ENCODE measurements at regions not wholly inside any gene's neighbourhood (a gene's known extent, or its start where the extent isn't known, plus 50 kb on each side); places are given as distances from the start of the nearest gene placed in this dataset.

GRCh38 chr7:153386556-153386955 lies 627.0 kb downstream of the ACTR3B start:
- no peak for DNase-seq

- DNase-seq, result no peak
These were observed 629.1 kb downstream of the ACTR3B start for GRCh38 chr7:153388611-153389010.

DNA sequence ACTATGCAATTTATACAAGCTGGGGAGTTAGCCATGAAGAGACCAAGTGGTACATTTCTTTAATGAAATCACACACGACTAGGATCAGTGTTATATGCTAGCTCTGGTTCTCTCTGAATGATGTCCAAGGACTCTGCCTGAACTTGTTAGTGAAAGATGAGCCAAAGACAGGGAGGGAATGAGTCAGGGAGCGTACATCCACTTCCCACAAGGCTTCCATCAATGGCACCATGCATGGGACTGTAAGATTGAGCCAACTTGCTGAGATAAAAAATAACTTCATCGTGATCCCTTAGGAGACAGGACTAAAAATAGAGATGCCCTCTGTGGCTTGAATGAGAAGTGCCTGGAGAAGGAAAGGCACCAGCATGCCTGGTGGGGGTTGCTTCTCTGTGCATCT lies 629.7 kb downstream of the ACTR3B start:
- no peak for DNase-seq

GRCh38 chr7:153390955-153391354 lies 631.4 kb downstream of the ACTR3B start:
- DNase-seq, result no peak

DNA sequence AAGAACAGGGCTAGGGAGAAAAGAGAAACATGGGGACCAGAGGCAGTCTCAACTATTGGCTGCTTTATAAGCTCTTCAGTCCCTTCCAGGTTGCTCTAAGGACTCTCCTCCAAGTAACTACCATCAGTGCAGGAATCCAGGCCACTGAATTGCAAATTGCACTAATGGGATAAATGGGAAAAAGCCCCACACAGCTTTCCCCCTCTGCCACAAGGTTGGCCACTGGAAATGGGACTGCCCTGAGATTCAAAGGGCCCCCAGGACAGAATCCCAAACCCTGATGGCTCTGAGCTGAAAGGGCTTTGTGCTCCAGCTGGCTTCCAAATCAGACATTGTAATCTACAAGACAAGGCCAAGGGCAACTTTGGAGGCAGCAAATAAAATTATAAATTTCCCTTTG lies 633.2 kb downstream of the ACTR3B start:
- DNase-seq, result no peak

DNA sequence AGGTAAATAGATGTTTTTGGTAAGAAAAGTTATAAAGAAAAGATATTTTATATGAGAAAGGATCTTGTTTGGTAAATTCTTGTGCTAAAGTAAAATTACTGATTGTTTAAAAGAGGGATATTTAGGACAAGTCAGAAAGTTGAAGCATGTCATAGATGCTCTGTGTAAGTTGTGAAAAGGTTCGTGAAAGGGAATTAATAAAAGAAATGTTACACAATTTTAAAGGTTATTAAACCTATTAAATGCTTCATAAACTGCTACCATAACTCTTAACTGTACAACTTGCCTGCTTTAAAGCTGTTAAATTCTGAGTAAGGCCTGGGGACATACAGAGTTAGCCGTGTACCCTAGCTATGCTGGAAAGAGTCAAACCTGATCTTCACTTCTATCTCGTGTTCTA lies 634.1 kb downstream of the ACTR3B start:
- DNase-seq, result no peak

- DNase-seq, result no peak
These were observed 636.9 kb downstream of the ACTR3B start for GRCh38 chr7:153396475-153396874.

GRCh38 chr7:153397459-153397858 lies 637.9 kb downstream of the ACTR3B start:
- DNase-seq, result no peak

- no peak for DNase-seq
These were observed 638.4 kb downstream of the ACTR3B start for GRCh38 chr7:153397906-153398305.

- no peak for DNase-seq
These were observed 638.8 kb downstream of the ACTR3B start for GRCh38 chr7:153398370-153398769.

GRCh38 chr7:153398789-153399553 lies 639.4 kb downstream of the ACTR3B start:
- no peak for DNase-seq

- no peak for DNase-seq
These were observed 640.0 kb downstream of the ACTR3B start for GRCh38 chr7:153399554-153399940.

GRCh38 chr7:153400735-153401593 lies 641.4 kb downstream of the ACTR3B start:
- DNase-seq, result no peak

- no peak for DNase-seq
These were observed 642.5 kb downstream of the ACTR3B start for GRCh38 chr7:153401795-153402720.

DNA sequence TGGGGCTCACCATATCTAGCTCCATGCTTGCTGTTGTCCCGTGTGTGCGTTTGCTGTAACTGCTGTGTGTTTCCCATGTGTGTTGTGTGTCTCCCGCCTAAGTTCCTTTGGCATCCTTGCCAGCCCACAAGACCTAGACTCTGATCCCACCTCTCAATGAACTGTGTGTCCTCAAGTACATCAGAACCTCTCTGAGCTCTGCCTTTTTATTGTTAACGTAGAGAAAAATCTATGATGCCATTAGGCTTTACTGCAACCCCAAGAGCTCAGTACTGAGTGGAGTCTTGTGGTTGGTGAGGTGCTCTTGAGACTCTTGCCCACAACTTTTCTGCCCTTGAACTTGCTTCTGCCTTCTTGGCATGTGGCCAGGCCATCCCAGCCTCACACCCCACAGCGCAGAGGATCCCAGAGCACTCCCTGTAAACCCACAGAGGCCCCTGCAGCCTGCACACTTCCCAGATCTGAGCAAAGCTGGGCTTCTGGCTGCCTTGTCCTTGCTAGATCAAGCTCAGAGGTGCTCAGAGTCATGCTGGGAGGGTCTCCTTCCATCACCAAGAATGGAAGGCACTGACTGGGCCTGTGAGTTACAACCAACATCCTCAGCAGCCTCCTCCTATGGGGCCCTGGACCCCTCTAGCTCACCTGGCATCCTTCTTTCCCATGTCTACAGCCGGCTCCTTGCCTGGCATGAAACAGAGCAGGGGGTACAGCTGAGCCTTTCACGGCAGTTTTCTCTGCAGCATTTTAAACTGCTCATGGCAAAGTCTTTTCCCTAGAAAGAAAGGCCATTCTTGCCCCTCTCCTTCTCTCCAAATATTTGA lies 643.4 kb downstream of the ACTR3B start:
- no peak for DNase-seq

- no peak for DNase-seq
These were observed 644.6 kb downstream of the ACTR3B start for GRCh38 chr7:153404124-153404523.

DNA sequence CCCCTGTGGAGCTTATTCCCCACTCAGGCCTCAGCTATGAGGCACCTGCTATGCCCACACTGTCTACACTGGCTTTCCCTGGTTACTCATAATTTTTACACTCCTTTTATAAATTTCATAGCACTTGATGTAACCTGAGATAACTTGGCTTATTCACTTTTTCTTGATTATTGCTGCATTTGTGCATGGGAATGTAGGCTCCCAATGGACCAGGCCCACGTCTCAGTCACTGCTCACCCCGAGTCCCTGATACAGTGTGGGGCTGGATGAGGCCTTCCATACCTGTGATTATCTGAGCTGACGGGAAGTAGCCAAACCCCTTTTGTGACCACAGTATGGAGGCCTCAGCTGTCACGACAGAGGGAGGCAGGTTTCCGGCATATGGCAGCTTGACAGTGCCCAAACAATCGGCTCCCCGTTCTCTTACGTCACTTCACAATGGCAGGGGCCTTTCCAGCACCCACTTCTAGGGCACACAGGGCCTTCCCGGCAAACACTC lies 645.3 kb downstream of the ACTR3B start:
- no peak for DNase-seq

GRCh38 chr7:153405704-153406485 lies 646.3 kb upstream of the DPP6 start:
- no peak for DNase-seq

GRCh38 chr7:153406486-153406872 lies 645.7 kb upstream of the DPP6 start:
- DNase-seq, result no peak
